NCI-H1105 (cell line): ENCODE measurements at regions not wholly inside any gene's neighbourhood (a gene's known extent, or its start where the extent isn't known, plus 50 kb on each side); places are given as distances from the start of the nearest gene placed in this dataset.
"Not testable (repeated sequence)": the region's sequence is repeated elsewhere in the genome, so short reads cannot be mapped to it uniquely, and the experiment has no call there.

Experiments used
- DNase-seq: peaks from one replicate; lab custom pipeline; 2025; lab: John Stamatoyannopoulos, UW

- DNase-seq: no peak
These were observed 49.9 kb upstream of the CAPRIN1 start for GRCh38 chr11:34001557-34002064.

GRCh38 chr11:33999393-33999792, 52.1 kb upstream of the CAPRIN1 start:
- no peak for DNase-seq

- no peak for DNase-seq
These were observed 53.8 kb upstream of the CAPRIN1 start for GRCh38 chr11:33997584-33998251.

- DNase-seq: peak; percentile 76
These were observed 54.8 kb upstream of the CAPRIN1 start for GRCh38 chr11:33996498-33997454.

- no peak for DNase-seq
These were observed 56.6 kb upstream of the CAPRIN1 start for GRCh38 chr11:33994937-33995336.

- not testable (repeated sequence) for DNase-seq
These were observed 60.4 kb upstream of the CAPRIN1 start for GRCh38 chr11:33991136-33991535.

- not testable (repeated sequence) for DNase-seq
These were observed 61.4 kb upstream of the CAPRIN1 start for GRCh38 chr11:33990131-33990530.

GRCh38 chr11:33989461-33989860, 62.1 kb upstream of the CAPRIN1 start:
- no peak for DNase-seq

- no peak for DNase-seq
These were observed 62.8 kb upstream of the CAPRIN1 start for GRCh38 chr11:33988586-33989370.

GRCh38 chr11:33987975-33988580, 63.5 kb upstream of the CAPRIN1 start:
- DNase-seq: peak; percentile 84

- no peak for DNase-seq
These were observed 64.0 kb upstream of the CAPRIN1 start for GRCh38 chr11:33987545-33987944.

GRCh38 chr11:33986597-33987501, 64.7 kb upstream of the CAPRIN1 start:
- not testable (repeated sequence) for DNase-seq

- DNase-seq: no peak
These were observed 66.7 kb upstream of the CAPRIN1 start for GRCh38 chr11:33984682-33985389.

- no peak for DNase-seq
These were observed 68.9 kb upstream of the CAPRIN1 start for GRCh38 chr11:33982661-33983060.

- peak; percentile 59 for DNase-seq
These were observed 70.6 kb upstream of the CAPRIN1 start for GRCh38 chr11:33980897-33981296.

GRCh38 chr11:33978376-33978775, 73.2 kb upstream of the CAPRIN1 start:
- DNase-seq: no peak

GRCh38 chr11:33977676-33978075, 73.9 kb upstream of the CAPRIN1 start:
- no peak for DNase-seq

- no peak for DNase-seq
These were observed 74.9 kb upstream of the CAPRIN1 start for GRCh38 chr11:33976495-33977199.

- DNase-seq: no peak
These were observed 76.7 kb upstream of the CAPRIN1 start for GRCh38 chr11:33974804-33975203.
